ENCODE measurements at regions not wholly inside any gene's neighbourhood (a gene's known extent, or its start where the extent isn't known, plus 50 kb on each side); places are given as distances from the start of the nearest gene placed in this dataset.
"Not testable (repeated sequence)": the region's sequence is repeated elsewhere in the genome, so short reads cannot be mapped to it uniquely, and the experiment has no call there.

DNA sequence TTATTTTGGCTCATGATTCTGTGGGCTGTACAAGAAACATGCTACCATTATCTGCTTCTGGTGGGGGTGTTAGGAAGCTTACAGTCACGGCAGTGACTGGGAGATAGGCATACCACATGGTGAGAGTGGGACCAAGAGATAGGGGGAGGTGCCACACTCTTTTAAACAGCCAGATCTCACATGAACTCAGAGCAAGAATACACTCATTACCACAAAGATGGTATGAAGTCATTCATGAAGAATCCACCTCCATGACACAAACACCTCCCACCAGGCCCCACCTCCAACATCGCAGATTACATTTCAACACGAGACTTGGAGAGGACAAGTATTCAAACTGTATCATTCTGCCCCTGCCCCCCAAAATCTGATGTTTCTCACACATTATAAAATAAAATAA, 2396.7 kb downstream of the PCDH7 start:
- Mint-ChIP-seq H3K4me3 (no peak overlapping the region), H3K27ac (no peak overlapping the region), H3K27me3 (ENCODE audit: insufficient read depth) (no peaks in the 10 kb centered on the region), H3K4me1 (ENCODE audit: low read depth) (no peaks in the 10 kb centered on the region), H3K36me3 (ENCODE audit: low read depth) (no peaks in the 10 kb centered on the region), H3K9me3 (peaks cover 37% of the 10 kb centered on the region)
- no peak for DNase-seq
- TF ChIP-seq, protein P1, sequence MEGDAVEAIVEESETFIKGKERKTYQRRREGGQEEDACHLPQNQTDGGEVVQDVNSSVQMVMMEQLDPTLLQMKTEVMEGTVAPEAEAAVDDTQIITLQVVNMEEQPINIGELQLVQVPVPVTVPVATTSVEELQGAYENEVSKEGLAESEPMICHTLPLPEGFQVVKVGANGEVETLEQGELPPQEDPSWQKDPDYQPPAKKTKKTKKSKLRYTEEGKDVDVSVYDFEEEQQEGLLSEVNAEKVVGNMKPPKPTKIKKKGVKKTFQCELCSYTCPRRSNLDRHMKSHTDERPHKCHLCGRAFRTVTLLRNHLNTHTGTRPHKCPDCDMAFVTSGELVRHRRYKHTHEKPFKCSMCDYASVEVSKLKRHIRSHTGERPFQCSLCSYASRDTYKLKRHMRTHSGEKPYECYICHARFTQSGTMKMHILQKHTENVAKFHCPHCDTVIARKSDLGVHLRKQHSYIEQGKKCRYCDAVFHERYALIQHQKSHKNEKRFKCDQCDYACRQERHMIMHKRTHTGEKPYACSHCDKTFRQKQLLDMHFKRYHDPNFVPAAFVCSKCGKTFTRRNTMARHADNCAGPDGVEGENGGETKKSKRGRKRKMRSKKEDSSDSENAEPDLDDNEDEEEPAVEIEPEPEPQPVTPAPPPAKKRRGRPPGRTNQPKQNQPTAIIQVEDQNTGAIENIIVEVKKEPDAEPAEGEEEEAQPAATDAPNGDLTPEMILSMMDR (IDR thresholded peaks at IDR 0.05), result no peak

DNA sequence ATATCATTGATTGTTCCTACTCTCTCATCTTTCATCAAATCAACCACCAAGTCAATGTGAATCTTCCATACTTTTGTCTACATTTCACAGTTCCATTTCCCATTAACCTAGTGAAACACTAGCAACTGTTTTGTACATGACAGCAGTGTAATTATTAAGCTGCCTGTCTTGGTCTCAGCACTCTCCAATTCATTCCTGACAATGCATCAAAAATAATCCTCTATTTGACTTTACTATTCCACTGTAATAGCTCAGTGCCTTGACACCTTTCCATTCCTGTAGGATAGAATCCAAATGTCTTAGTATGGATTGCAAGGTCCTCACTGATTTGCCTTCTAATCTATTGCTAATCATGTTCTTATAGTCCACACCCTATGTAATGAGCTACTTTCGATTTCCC, 2405.8 kb downstream of the PCDH7 start:
- no peak for DNase-seq
- TF ChIP-seq, protein P1 (IDR thresholded peaks at IDR 0.05), result no peak
- Mint-ChIP-seq H3K4me3 (no peak overlapping the region), H3K27ac (no peak overlapping the region), H3K4me1 (ENCODE audit: low read depth) (no peaks in the 10 kb centered on the region), H3K36me3 (ENCODE audit: low read depth) (no peaks in the 10 kb centered on the region), H3K27me3 (ENCODE audit: insufficient read depth) (no peaks in the 10 kb centered on the region), H3K9me3 (peaks cover 9% of the 10 kb centered on the region)

DNA sequence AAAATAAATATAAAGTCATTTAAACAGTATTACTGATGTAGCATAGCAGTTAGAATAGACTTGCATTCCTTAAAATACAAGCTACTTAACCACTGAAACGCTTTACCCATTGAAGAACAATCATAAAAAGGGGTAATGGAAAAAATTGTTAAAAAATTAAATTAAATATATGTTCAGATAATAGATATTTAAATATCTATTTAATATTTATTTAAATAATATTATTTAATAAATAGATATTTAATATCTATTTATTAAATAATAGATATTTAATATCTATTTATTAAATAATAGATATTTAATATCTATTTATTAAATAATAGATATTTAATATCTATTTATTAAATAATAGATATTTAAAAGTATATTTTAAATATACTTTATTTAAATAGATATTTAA, 2410.5 kb downstream of the PCDH7 start:
- not testable (repeated sequence) for H3K4me3 Mint-ChIP-seq; DNase-seq; H3K27ac Mint-ChIP-seq; H3K36me3 Mint-ChIP-seq (ENCODE audit: low read depth); H3K27me3 Mint-ChIP-seq (ENCODE audit: insufficient read depth); H3K4me1 Mint-ChIP-seq (ENCODE audit: low read depth)
- H3K9me3 Mint-ChIP-seq, result peaks cover 12% of the 10 kb centered on the region

DNA sequence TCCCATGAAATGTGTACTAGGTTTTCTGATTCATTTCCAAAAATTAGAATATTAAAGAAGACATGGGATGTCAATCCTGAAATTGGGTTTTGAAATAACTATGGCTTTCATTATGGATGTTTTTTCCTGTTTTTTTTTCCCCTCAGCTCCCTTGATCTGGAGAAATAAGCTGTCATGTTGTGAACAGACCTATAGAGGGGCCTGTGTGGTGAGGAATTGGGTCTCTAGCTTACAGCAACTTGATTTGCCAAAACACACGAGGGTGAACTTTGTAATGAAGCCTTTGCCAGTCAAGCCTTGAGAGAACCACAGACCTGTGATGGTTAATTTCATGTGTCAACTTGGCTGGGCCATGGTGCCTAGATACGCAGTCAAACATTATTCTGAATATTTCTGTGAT, 2413.6 kb downstream of the PCDH7 start:
- DNase-seq, result no peak
- Mint-ChIP-seq H3K27ac (no peak overlapping the region), H3K4me3 (no peak overlapping the region), H3K9me3 (peaks cover 9% of the 10 kb centered on the region; the same call in 1 of the 2 replicates), H3K27me3 (ENCODE audit: insufficient read depth) (no peaks in the 10 kb centered on the region), H3K4me1 (ENCODE audit: low read depth) (no peaks in the 10 kb centered on the region), H3K36me3 (ENCODE audit: low read depth) (no peaks in the 10 kb centered on the region)
- TF ChIP-seq, protein P1 (IDR thresholded peaks at IDR 0.05), result no peak

DNA sequence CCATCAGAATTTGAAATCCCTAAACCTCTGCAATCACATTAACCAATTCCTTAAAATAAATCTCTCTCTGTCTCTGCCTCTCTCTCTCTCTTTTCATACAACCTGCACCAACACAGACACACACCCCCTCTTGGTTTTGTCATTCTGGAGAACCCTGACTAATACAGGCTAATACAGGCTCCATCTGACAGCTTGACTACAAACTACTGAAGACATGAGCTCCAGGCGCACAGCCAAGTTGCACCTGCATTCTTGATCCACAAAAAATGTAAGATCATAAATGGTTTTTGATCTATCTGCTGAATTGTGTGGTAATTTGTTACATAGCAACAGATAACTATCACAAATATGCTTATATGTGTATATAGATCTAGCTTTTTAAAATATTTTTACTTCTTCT, 2414.2 kb downstream of the PCDH7 start:
- Mint-ChIP-seq H3K27me3 (ENCODE audit: insufficient read depth) (no peaks in the 10 kb centered on the region), H3K36me3 (ENCODE audit: low read depth) (no peaks in the 10 kb centered on the region), H3K9me3 (peaks cover 9% of the 10 kb centered on the region), H3K4me3 (no peak overlapping the region), H3K4me1 (ENCODE audit: low read depth) (no peaks in the 10 kb centered on the region), H3K27ac (no peak overlapping the region)
- DNase-seq, result no peak
- TF ChIP-seq, protein P1 (IDR thresholded peaks at IDR 0.05), result no peak

DNA sequence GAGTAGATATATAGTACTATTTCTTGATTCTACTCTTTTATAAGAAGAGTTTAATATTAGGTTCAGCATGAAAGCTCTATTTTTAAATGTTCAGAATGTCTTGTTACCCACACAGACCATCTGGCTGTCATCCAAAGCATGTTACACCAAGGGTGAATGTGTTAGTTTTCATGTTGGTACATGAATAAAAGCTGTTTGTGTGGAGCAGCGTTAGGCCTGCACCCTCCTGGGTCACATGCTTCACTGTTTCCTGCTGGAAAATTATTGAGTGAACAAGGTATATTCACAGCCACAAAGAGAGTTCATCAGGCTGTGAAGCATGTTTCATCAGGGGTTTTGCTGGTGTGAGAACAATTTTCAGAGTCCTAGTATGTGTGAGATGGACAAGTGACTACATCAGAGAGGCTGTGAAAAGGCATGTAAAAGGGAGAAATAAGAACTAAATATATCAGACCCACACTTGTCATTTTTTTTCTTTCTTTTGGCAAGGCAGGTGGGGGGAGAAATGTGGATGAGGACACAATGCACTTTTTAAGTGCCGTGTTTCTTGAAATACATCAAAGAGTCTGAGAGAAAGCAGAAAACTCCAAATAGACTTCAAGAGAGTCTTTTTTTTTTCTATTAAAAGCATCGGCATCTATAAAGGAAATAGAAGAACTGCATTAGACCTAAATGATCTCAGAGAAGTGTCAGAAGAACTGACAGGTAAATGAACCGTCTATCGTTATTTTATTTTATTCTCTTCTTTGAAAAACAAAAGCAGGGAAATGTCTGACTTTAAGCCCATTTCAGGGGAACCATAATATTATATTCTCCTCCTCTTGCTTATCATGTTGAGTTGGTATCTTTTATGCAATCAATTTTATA, 2429.7 kb downstream of the PCDH7 start:
- Mint-ChIP-seq H3K4me1 (ENCODE audit: low read depth) (no peaks in the 10 kb centered on the region), H3K9me3 (peaks cover 30% of the 10 kb centered on the region), H3K36me3 (ENCODE audit: low read depth) (no peaks in the 10 kb centered on the region), H3K4me3 (no peak overlapping the region), H3K27ac (no peak overlapping the region), H3K27me3 (ENCODE audit: insufficient read depth) (no peaks in the 10 kb centered on the region; the same call in 1 of the 2 replicates)
- DNase-seq, result no peak
- TF ChIP-seq, protein P1 (IDR thresholded peaks at IDR 0.05), result no peak

All from HFFc6 (cell line).